Left lobe of liver (tissue), 2 donors: ENCODE measurements at regions not wholly inside any gene's neighbourhood (a gene's known extent, or its start where the extent isn't known, plus 50 kb on each side); places are given as distances from the start of the nearest gene placed in this dataset.
A peak's percentile ranks its signal among the peaks of the same experiment; 100 is the strongest.
"Not testable (repeated sequence)": the region's sequence is repeated elsewhere in the genome, so short reads cannot be mapped to it uniquely, and the experiment has no call there.

ENCODE experiments used
- ATAC-seq: fragments of 200-7000 bp; cut with Tn5 transposase; one replicate; pipeline ENCODE4 v1.9.1; 2020; ENCODE audit warnings: mild to moderate bottlenecking, moderate library complexity
- DNase-seq: peaks from one replicate; pipeline ENCODE4 v3.0.0-alpha.2; 2020; ENCODE audit warnings: low spot score
- donor health status: DM: no; HTN: no; CAD: no; lungs with moderate emphysema.
- donor health status: DM: no; HTN: yes; CAD: no.

- no peak for DNase-seq
- no peak for ATAC-seq
These were observed 72.1 kb downstream of the AKR1C4 start for GRCh38 chr10:5268743-5269142.

GRCh38 chr10:5269791-5270190, 73.2 kb downstream of the AKR1C4 start:
- DNase-seq, result no peak
- no peak for ATAC-seq

DNA sequence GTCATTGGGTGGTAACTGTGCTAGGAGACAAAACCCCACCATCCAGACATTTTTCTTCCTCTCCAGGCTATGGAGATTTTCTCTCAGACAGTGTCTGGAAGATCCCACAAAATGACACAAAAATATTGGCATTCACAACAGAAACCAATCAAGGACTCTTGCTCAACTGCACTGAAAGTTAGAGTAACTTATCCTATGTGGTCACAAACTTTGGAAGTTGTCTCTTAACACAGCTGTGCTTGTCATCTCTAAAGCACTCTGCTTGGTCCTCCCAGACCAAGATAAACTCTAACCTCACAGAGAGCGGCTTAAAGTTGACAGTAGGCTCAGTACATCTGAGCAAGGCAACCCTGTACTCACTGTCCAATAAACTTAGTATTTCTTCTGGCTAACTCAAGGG, 74.9 kb downstream of the AKR1C4 start:
- no peak for ATAC-seq
- no peak for DNase-seq

DNA sequence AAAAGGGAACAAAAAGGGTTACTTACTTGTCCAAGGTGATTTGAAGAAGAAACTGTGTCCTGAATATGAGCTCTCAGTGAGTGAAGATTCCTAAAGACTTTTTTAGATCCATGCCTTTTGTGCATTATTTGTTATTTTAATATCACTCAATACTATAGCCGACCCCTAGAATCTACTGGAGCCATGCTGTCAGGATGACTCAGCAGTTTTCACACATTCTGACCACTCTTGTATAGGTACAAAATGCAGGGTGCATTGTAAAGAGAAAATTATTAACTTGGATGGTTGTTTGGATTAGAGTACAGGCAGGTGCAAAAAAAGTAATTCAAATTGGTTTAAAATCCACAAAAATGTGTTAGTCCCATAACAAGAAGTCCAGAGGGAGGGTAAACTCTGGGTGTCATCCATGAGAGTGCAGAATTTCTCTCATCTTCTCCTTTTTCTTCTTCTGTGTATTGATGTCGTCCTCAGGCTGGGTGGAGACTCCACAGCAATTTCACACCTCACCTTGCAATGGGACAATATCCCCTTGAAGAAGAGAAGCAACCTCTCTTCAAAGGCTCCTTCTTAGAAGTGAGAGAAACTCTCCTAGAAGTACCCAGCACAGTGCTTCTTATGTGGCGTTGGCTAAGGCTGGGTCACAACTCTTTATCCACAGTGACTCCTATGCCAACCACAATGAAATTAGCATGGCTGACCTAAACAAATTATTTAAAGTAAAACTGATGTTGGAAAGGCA, 75.6 kb downstream of the AKR1C4 start:
- ATAC-seq, result no peak
- no peak for DNase-seq

DNA sequence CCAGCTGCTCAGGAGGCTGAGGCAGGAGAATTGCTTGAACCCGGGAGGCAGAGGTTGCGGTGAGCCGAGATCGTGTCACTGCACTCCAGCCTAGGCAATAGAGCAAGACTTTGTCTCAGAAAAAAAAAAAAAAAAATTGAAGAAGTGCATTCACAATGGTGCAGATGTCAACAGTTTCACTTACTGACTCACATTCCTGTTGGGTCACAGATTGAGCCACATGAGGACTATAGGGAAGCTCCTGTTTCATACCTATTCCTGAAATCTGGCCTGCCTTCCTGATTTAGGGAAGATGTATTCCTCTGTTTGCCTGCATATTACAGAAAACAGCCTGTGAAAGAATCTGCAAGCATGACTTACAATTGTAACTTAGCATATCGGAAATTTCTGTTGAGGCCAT, 78.2 kb downstream of the AKR1C4 start:
- ATAC-seq, result no peak
- DNase-seq, result no peak

DNA sequence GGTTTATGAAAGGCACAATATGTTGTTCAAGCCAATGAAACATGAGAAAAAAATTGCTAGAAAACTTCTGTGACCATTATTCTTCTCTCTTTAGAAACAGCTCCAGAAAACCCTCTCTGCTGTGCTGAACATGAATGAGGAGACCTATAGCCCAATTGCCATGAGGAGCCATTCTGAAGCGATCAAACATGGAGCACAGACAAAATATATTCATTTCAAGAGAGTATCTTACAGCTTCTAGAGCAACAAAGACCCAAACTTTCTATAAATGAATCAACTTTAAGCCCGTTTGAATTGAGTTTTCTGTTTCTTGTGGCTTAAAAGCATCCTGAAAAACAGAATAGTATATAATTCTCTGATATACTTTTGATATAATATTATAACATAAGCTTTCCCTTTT, 83.4 kb upstream of the UCN3 start:
- ATAC-seq (no peak), DNase-seq (no peak)

DNA sequence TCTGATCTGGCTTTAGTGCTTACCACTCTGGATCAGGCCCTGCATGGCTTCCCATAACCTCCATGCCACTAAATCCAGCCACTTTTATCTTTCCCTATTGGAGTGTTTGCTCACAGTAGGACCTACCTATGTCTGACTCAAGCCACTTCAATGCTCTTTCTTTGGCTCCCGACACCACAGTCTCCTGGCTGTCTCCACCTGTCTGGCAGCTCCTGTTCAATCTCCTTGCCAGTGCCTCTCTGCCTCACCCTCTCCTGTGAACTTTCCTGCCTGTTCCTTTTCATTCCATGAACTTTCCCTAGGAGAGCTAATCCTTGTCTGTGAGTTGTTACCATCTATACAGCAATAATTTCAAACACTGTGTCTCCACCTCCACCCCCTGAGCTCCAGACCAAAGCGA, 82.6 kb upstream of the UCN3 start:
- ATAC-seq (no peak), DNase-seq (no peak)

- peak; percentile 99 for ATAC-seq
These were observed 81.2 kb upstream of the UCN3 start for GRCh38 chr10:5283305-5284158.

GRCh38 chr10:5284311-5285057, 80.3 kb upstream of the UCN3 start:
- DNase-seq, result no peak

More at GRCh38 chr10:5283305-5284158, 81.2 kb upstream of the UCN3 start:
- peak; percentile 81 for DNase-seq

GRCh38 chr10:5285186-5285585, 79.6 kb upstream of the UCN3 start:
- ATAC-seq, result no peak
- DNase-seq, result no peak

More at GRCh38 chr10:5284311-5285057, 80.3 kb upstream of the UCN3 start:
- ATAC-seq, result peak; percentile 18

- DNase-seq (no peak), ATAC-seq (no peak)
These were observed 76.4 kb upstream of the UCN3 start for GRCh38 chr10:5288359-5288758.

GRCh38 chr10:5289228-5289627, 75.5 kb upstream of the UCN3 start:
- ATAC-seq, result not testable (repeated sequence)

DNA sequence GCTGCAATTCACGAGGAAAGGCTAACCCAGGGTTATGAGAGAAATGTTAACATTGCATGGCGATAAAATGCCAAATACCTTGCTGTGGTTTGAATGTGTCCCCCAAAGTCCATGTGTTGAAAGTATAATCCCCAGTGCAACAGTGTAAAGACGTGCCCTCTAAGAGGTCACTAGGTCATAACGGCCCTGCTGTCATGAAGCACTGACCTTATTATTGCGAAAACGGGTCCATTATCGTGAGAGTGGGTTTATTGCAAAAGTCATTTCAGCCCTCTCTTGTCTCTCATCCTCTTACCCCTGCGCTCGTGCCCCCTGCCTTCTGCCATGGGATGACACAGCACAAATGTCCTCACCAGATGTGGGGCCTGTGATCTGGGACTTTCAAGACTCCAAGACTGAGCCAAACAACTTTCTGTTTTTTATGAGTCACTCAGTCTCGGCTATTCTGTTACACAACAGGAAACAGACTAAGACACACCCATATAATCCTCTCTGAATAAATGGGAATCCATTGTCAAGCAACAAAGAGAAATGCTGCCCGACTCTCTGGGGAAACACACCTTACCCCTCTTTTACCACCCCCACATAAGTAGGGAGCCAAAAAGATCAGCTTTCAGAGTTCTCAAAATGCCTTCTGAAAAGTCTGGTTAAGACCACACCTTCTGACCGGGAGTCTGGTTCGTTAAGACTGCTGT, 73.1 kb upstream of the UCN3 start:
- peak; percentile 57 for ATAC-seq
- DNase-seq, result no peak

More at GRCh38 chr10:5289228-5289627, 75.5 kb upstream of the UCN3 start:
- DNase-seq, result not testable (repeated sequence)

GRCh38 chr10:5292196-5292735, 72.5 kb upstream of the UCN3 start:
- no peak for DNase-seq
- ATAC-seq, result no peak

DNA sequence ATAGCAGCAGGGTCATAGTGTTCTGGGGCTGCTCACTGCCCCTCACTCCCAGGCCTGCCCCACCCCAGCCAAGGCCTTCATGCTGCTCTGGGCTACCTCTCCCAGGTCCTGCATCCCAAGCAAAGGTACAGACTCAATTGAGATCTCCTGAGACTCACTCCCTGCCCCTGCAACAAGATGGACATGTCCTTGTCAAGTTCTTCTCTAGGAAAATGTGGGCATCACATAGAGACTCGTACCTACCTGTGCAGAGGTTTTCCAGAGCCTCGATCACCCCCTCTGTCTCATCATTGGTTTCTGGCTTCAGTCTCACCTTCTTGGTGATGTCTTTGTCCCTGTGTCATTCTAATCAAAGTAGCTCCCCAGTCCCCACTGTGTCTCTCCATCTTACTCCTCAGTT, 71.8 kb upstream of the UCN3 start:
- ATAC-seq, DNase-seq: not testable (repeated sequence)

DNA sequence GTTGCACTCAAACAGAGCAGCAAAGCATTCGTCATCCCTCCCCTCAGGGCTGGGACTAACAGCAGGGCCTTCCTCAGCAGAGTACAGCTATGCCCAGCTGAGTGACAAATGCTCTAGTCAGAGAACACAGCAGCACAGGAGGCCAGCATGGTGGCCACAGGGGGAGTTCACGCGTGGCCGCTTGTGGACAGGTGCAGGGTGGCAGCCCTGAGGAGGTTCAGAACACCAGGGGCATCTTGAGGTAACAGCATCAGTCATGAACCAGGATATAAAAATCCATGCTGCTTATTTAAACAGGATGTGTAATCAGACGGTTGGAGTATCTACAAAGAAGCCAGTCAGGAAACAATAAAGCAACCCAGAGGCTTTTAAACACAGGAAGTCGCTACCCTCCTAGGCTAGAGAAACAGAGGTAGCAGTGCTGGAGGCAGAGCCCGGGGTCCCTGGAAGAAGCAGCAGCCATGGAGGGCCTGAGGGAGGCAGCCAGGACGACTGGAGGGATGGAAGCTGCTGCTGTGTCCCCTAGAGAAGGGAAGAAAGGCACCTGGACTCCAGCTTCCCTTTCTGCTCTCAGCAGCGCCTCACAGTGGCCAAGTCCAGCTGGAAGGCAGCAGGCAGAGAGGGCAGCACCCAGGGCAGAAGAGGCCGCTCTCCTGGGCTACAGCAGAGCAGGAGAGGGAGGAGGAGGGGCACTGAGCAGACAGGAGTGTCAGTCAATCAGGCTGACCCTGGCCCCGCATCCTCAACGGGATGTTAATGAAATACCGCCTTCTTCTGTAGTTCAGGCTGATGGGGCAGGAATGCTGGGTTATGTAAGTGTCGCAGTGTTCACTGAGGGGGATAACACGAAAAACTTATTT, 70.8 kb upstream of the UCN3 start:
- peak; percentile 59 for DNase-seq
- ATAC-seq, result peak; percentile 83

DNA sequence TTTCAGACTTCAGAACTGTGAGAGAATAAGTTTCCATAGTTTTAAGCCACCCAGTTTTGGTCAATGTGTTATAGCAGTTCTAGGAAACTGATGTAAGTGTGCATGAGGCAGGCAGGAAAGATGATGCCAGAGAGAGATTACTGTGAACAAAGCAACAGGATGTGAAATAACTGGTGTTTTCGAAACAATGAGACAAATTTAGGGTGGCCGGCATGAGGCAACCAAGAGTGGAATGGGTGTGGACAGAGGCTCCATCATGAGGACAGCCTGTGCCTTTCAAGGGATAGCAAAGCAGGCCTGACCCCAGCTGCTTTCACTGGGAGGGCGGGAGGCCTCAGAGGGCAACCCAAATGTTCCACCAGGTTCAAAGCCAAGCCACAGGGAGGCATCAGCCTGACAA, 67.3 kb upstream of the UCN3 start:
- peak; percentile 36 for ATAC-seq
- no peak for DNase-seq

DNA sequence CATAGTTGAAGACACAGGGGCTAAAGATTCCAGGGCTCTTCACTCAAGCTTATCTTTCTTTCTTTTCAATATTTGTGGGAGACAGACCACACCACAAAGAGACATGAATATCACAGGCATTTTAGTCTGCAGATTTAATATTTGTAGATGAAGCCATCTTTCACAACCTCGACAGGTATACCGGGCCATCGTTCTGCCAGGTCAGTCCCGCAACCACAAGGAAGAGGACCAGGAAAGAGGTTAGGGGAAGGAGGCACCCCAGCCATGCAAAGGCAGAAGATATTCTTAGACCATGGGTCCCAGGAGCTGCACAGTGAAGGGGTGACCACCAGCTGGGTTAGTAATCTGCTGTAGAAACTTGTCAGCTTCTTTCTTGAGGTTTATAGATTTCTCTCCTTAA, 66.8 kb upstream of the UCN3 start:
- DNase-seq, result no peak
- no peak for ATAC-seq

DNA sequence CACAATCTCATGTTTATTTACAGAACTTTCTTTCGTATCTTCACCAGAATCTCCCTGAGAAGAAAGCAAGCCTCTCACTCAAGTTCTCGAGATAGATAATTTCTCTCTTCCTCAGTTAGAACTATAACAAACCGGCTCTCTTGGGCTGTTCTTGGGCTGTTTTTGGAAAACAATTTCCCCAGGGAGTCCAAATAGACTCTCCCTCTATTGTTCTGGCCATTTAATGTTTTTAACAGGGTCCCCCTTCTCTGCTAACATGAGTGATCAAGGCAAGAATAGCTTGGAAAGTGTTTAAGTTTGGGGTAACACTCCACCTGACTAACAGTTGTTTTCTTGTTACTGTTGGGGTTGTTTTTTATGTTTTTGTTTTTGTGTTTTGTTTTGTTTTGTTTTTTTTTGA, 64.8 kb upstream of the UCN3 start:
- DNase-seq, result no peak
- no peak for ATAC-seq

DNA sequence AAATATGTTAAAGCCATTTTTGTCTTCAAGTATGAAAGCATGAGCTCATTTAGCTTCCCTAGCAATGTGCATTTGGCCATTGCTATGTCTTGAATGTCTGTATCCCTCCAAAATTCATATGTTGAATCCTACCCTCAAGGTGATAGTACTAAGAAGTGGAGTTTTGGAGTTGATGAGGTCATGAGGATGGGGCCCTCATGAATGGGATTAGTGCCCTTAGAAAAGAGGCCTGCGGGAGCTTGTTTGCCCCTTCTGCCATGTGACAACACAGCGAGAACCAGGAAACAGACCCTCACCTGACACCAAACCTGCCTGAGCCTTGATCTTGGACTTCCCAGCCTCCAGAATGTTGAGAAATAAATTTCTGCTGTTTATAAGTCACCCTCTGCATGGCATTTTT, 61.3 kb upstream of the UCN3 start:
- ATAC-seq (no peak), DNase-seq (no peak)
